Type B pancreatic cell (in vitro differentiated cells): ENCODE measurements at regions not wholly inside any gene's neighbourhood (a gene's known extent, or its start where the extent isn't known, plus 50 kb on each side); places are given as distances from the start of the nearest gene placed in this dataset.

ENCODE experiments used
- DNase-seq: peaks from one replicate; pipeline ENCODE4 v3.0.0; 2021; ENCODE audit warnings: mixed read lengths; ENCODE audit not compliant: unreplicated experiment; ENCODE audit errors: extremely low spot score
- H3K27ac Mint-ChIP-seq: 2 replicates; pipeline ENCODE4 v1.8.0; 2021; ENCODE audit warnings: mild to moderate bottlenecking, mixed read lengths
- H3K27me3 Mint-ChIP-seq: 2 replicates; pipeline ENCODE4 v1.8.0; 2021; ENCODE audit warnings: mixed read lengths
- H3K36me3 Mint-ChIP-seq: 2 replicates; pipeline ENCODE4 v1.8.0; 2021; ENCODE audit warnings: mixed read lengths
- H3K4me1 Mint-ChIP-seq: one replicate; pipeline ENCODE4 v1.8.0; 2021; ENCODE audit warnings: mixed read lengths; ENCODE audit not compliant: unreplicated experiment
- H3K4me3 Mint-ChIP-seq: 2 replicates; pipeline ENCODE4 v1.8.0; 2021; ENCODE audit warnings: mild to moderate bottlenecking, mixed read lengths
- H3K9me3 Mint-ChIP-seq: 2 replicates; pipeline ENCODE4 v1.8.0; 2021; ENCODE audit warnings: mixed read lengths
- TF ChIP-seq, protein P1 (sequence below): fragments of 200-600 bp; sonication (generic); conservative IDR thresholded peaks from 2 replicates; pipeline ENCODE4 v1.5.0; 2021; ENCODE audit warnings: antibody characterized with exemption, mild to moderate bottlenecking

DNA sequence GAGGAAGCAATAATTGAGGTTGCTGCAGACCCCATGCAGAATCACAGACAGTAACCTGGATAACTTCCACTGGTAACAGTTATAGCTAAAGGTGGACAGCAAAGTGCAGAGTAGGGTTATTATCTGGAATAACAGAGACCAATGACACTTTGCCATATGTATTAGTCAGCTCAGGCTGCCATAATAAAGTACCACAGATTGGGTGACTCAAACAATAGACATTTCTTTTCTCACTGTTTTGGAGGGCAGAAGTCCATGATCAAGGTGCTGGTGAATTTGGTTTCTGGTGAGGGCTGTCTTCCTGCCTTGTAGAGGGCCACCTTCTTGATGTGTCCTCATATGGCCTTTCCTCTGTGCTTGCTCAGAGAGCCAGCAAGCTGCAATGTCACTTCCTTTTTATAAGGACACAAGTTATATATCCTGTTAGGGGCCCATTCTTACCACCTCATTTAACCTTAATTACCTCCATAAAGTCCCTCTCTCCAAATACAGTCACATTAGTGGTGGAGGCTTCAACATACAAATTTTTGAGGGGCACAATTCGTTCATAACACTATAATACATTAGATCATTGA, 191.0 kb upstream of the LRP1B start:
- Mint-ChIP-seq H3K36me3 (no peaks in the 10 kb centered on the region), H3K27me3 (no peaks in the 10 kb centered on the region), H3K4me1 (no peaks in the 10 kb centered on the region), H3K4me3 (no peak overlapping the region), H3K27ac (no peak overlapping the region), H3K9me3 (no peaks in the 10 kb centered on the region)
- no peak for DNase-seq
- TF ChIP-seq, protein P1, sequence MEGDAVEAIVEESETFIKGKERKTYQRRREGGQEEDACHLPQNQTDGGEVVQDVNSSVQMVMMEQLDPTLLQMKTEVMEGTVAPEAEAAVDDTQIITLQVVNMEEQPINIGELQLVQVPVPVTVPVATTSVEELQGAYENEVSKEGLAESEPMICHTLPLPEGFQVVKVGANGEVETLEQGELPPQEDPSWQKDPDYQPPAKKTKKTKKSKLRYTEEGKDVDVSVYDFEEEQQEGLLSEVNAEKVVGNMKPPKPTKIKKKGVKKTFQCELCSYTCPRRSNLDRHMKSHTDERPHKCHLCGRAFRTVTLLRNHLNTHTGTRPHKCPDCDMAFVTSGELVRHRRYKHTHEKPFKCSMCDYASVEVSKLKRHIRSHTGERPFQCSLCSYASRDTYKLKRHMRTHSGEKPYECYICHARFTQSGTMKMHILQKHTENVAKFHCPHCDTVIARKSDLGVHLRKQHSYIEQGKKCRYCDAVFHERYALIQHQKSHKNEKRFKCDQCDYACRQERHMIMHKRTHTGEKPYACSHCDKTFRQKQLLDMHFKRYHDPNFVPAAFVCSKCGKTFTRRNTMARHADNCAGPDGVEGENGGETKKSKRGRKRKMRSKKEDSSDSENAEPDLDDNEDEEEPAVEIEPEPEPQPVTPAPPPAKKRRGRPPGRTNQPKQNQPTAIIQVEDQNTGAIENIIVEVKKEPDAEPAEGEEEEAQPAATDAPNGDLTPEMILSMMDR: no peak

DNA sequence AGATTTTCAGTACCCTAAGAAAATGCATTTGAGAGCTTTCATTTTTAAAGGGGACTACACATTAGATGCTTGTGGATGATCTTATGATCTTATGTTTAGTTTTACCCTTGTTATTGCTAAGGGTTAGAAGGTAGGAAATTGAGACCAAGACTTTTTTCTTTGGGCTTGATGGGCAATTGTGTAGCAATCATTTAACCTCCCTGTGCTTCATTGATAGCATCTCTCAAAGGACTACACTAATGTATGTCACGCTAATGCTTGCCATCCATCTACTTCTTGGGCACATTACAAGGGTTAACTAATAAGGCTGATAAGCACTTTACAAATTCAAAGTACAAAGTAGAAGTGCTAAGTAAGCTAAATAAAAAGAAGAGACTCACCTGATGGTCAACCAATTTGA, 189.3 kb upstream of the LRP1B start:
- no peak for DNase-seq
- no peaks in the 10 kb centered on the region for H3K27me3 Mint-ChIP-seq
- H3K9me3 Mint-ChIP-seq: no peaks in the 10 kb centered on the region
- no peak overlapping the region for H3K4me3 Mint-ChIP-seq
- no peak overlapping the region for H3K27ac Mint-ChIP-seq
- H3K4me1 Mint-ChIP-seq: peaks cover 9% of the 10 kb centered on the region
- no peaks in the 10 kb centered on the region for H3K36me3 Mint-ChIP-seq
- TF ChIP-seq, protein P1: no peak

DNA sequence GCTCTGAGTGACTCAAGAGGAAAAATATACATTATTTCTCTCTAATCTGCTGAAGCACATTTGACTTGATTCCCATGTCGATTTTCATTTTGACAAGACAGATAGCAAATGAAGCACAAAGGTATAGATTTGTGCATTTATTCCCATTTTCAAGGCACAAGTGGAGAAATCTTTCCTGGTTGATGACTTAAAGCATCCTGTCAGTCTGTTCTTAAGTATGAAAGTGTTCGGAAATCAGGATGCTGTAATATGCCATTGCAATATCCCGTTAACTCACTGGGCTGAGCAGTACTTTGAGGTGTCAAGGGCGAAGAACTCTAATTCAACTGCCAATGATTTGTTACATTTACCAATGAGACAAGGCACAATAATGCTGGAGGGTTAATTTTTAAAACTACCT, 185.2 kb upstream of the LRP1B start:
- Mint-ChIP-seq H3K27me3 (no peaks in the 10 kb centered on the region), H3K4me3 (no peak overlapping the region), H3K36me3 (no peaks in the 10 kb centered on the region), H3K4me1 (peaks cover 9% of the 10 kb centered on the region), H3K9me3 (peaks cover 6% of the 10 kb centered on the region), H3K27ac (no peak overlapping the region)
- TF ChIP-seq, protein P1: no peak
- DNase-seq: no peak

DNA sequence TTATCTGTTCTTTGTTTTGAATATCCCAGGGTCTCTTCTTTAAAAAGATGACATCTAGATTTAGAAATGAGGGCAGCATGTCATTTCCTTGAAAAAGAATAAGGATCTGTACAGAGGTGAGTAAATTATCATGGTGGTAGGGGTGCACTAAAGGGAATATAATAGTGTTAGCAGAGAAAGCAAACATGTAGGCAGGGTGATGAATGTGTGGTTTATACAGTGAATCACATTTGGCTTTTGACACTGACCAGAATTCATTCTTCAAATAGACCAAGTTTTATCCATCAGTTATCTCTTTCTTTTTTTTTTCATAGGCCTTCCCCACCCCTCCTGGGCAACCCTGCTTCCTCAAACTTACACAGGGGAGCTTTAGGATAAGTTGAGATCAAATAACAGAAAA, 184.5 kb upstream of the LRP1B start:
- H3K27ac Mint-ChIP-seq: no peak overlapping the region
- H3K4me1 Mint-ChIP-seq: peaks cover 9% of the 10 kb centered on the region
- TF ChIP-seq, protein P1: no peak
- H3K9me3 Mint-ChIP-seq: peaks cover 10% of the 10 kb centered on the region
- H3K36me3 Mint-ChIP-seq: no peaks in the 10 kb centered on the region
- no peaks in the 10 kb centered on the region for H3K27me3 Mint-ChIP-seq
- no peak for DNase-seq
- H3K4me3 Mint-ChIP-seq: no peak overlapping the region

DNA sequence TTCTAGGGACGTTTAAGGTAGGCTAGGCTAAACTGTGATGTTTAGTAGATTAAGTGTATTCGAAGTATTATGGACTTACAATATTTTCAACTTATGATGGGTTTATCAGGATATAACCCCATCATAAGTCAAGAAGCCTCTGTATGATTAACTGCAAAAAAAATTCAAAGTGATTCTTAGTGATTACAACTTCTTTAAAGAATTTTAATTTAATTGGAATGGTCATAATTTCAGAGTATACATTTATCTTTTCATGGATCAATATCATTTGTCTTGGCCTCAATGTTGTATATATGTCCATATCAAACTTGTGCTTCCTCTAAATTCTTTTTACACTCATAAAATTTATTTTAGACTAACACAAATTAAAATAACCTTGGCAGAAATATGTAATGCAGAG, 183.3 kb upstream of the LRP1B start:
- DNase-seq: no peak
- H3K4me1 Mint-ChIP-seq: peaks cover 9% of the 10 kb centered on the region
- H3K27me3 Mint-ChIP-seq: no peaks in the 10 kb centered on the region
- H3K27ac Mint-ChIP-seq: no peak overlapping the region
- H3K9me3 Mint-ChIP-seq: peaks cover 10% of the 10 kb centered on the region
- no peak overlapping the region for H3K4me3 Mint-ChIP-seq
- TF ChIP-seq, protein P1: no peak
- H3K36me3 Mint-ChIP-seq: no peaks in the 10 kb centered on the region

DNA sequence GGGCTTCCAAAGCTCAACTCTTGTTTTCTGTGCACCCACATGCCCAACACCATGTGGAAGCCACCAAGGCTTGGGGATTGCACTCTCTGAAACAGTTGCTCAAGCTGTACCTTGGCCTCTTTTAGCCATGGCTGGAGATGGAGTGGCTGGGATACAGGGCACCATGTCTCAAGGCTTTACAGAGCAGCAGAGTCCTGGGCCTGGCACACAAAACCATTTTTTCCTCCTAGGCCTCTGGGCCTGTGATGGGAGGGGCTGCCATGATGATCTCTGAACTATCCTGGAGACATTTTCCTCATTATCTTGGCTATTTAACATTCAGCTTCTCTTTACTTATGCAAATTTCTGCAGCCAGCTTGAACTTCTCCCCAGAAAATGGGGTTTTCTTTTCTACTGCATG, 179.7 kb upstream of the LRP1B start:
- H3K36me3 Mint-ChIP-seq: no peaks in the 10 kb centered on the region
- no peak overlapping the region for H3K4me3 Mint-ChIP-seq
- no peaks in the 10 kb centered on the region for H3K27me3 Mint-ChIP-seq
- TF ChIP-seq, protein P1: no peak
- peaks cover 18% of the 10 kb centered on the region for H3K4me1 Mint-ChIP-seq
- no peak for DNase-seq
- no peak overlapping the region for H3K27ac Mint-ChIP-seq
- peaks cover 16% of the 10 kb centered on the region for H3K9me3 Mint-ChIP-seq
